ENCODE measurements at regions not wholly inside any gene's neighbourhood (a gene's known extent, or its start where the extent isn't known, plus 50 kb on each side); places are given as distances from the start of the nearest gene placed in this dataset.

- Histone ChIP-seq H3K4me3 (replicated peaks in 1 of 2; ENCODE audit: low read depth in 1 of 2, low read length in 2 of 2) (no peak overlapping the region), H3K9me2 (ENCODE audit: insufficient read depth) (no peaks in the 10 kb centered on the region), H3K4me2 (ENCODE audit: low read length) (no peak overlapping the region), H3K9me3 (ENCODE audit: control insufficient read depth in 1 of 2, insufficient read depth in 1 of 2, low read depth in 1 of 2, low read length in 2 of 2) (no peaks in the 10 kb centered on the region), H3K36me3 (ENCODE audit: control insufficient read depth in 1 of 2, insufficient read depth in 2 of 2, low read length in 2 of 2) (no peaks in the 10 kb centered on the region), H3K27me3 (ENCODE audit: insufficient read depth, low read length) (no peaks in the 10 kb centered on the region), H2AFZ (ENCODE audit: low read depth, low read length, poor library complexity, severe bottlenecking) (no peak overlapping the region), H4K20me1 (ENCODE audit: insufficient read depth) (no peaks in the 10 kb centered on the region), H3K27ac (ENCODE audit: low read depth, low read length) (no peak overlapping the region), H3K4me1 (ENCODE audit: control insufficient read depth in 1 of 2, insufficient read depth in 2 of 2, low read length in 2 of 2) (no peaks in the 10 kb centered on the region), H3K9ac (ENCODE audit: low read length) (no peak overlapping the region), H3K79me2 (ENCODE audit: insufficient read depth, low read length) (no peaks in the 10 kb centered on the region)
- TF ChIP-seq, protein P1, sequence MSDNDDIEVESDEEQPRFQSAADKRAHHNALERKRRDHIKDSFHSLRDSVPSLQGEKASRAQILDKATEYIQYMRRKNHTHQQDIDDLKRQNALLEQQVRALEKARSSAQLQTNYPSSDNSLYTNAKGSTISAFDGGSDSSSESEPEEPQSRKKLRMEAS (IDR thresholded peaks at IDR 0.05) = no peak
- TF ChIP-seq EGR1 (IDR thresholded peaks at IDR 0.05; ENCODE audit: low read depth) (no peak), FOSL1 (IDR thresholded peaks at IDR 0.05; ENCODE audit: low read depth) (no peak), TCF7L2 (IDR thresholded peaks at IDR 0.05; ENCODE audit: borderline replicate concordance, extremely low read depth, insufficient read depth, insufficient read length) (no peak), ZFX (IDR thresholded peaks at IDR 0.05) (no peak)
- TF ChIP-seq, protein P2, sequence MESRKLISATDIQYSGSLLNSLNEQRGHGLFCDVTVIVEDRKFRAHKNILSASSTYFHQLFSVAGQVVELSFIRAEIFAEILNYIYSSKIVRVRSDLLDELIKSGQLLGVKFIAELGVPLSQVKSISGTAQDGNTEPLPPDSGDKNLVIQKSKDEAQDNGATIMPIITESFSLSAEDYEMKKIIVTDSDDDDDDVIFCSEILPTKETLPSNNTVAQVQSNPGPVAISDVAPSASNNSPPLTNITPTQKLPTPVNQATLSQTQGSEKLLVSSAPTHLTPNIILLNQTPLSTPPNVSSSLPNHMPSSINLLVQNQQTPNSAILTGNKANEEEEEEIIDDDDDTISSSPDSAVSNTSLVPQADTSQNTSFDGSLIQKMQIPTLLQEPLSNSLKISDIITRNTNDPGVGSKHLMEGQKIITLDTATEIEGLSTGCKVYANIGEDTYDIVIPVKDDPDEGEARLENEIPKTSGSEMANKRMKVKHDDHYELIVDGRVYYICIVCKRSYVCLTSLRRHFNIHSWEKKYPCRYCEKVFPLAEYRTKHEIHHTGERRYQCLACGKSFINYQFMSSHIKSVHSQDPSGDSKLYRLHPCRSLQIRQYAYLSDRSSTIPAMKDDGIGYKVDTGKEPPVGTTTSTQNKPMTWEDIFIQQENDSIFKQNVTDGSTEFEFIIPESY (IDR thresholded peaks at IDR 0.05; ENCODE audit: extremely low read depth, insufficient replicate concordance, low read length) = no peak
- ChIA-PET RAD21 (ENCODE audit: low non-redundant PET in 1 of 2, low total read pairs in 2 of 2, uncharacterized antibody in 2 of 2, unreplicated experiment in 2 of 2) (no interaction called here), CTCF (no interaction called here), POLR2A (no interaction called here)
- DNase-seq (ENCODE audit: low read depth, low spot score) (no peak), ATAC-seq (no peak)
- BruUV-seq (replicated peaks) = no TSS peak
- intact Hi-C loops (cut with micrococcal nuclease) = no loop called here
These were observed 996.8 kb downstream of the PCDH19 start for GRCh38 chrX:99413317-99413716.

DNA sequence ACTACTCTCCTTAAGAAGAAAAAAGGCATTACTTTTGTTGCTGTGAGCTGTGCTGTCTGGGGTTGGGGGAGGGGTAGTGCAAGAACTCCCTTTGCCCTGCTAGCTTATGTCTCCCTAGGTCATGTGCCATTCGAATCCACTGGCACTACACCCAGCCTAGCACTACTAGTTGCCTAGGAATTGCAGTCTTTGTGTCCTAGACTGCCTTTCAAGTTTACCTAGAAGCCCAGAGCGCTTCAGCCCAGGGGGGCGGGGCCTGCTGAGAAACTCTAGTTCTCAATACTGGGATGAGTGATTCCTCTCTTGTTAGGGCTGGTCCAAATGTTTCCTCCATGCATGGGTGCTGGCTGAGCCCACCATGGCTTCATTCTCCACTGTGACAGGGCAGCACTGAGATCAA is 1011.5 kb downstream of the PCDH19 start:
- no peak for DNase-seq (ENCODE audit: low read depth, low spot score)
- intact Hi-C loops (cut with micrococcal nuclease) = no loop called here
- no peaks in the 10 kb centered on the region for H3K36me3 ChIP-seq (ENCODE audit: control insufficient read depth in 1 of 2, insufficient read depth in 2 of 2, low read length in 2 of 2)
- H3K4me1 ChIP-seq (ENCODE audit: control insufficient read depth in 1 of 2, insufficient read depth in 2 of 2, low read length in 2 of 2) = no peaks in the 10 kb centered on the region
- ChIA-PET POLR2A (no interaction called here), CTCF (no interaction called here), RAD21 (ENCODE audit: low non-redundant PET in 1 of 2, low total read pairs in 2 of 2, uncharacterized antibody in 2 of 2, unreplicated experiment in 2 of 2) (no interaction called here)
- no peak overlapping the region for H3K4me2 ChIP-seq (ENCODE audit: low read length)
- BruUV-seq (replicated peaks) = no TSS peak
- H3K79me2 ChIP-seq (ENCODE audit: insufficient read depth, low read length) = no peaks in the 10 kb centered on the region
- H3K27me3 ChIP-seq (ENCODE audit: insufficient read depth, low read length) = no peaks in the 10 kb centered on the region
- H3K27ac ChIP-seq (ENCODE audit: low read depth, low read length) = no peak overlapping the region
- no peaks in the 10 kb centered on the region for H4K20me1 ChIP-seq (ENCODE audit: insufficient read depth)
- H3K9me2 ChIP-seq (ENCODE audit: insufficient read depth) = no peaks in the 10 kb centered on the region
- H3K9me3 ChIP-seq (ENCODE audit: control insufficient read depth in 1 of 2, insufficient read depth in 1 of 2, low read depth in 1 of 2, low read length in 2 of 2) = no peaks in the 10 kb centered on the region
- ATAC-seq = no peak
- H3K9ac ChIP-seq (ENCODE audit: low read length) = no peak overlapping the region
- no peak overlapping the region for H3K4me3 ChIP-seq (replicated peaks in 1 of 2; ENCODE audit: low read depth in 1 of 2, low read length in 2 of 2)
- H2AFZ ChIP-seq (ENCODE audit: low read depth, low read length, poor library complexity, severe bottlenecking) = no peak overlapping the region
- TF ChIP-seq, protein P1 (IDR thresholded peaks at IDR 0.05) = no peak
